ENCODE measurements at regions not wholly inside any gene's neighbourhood (a gene's known extent, or its start where the extent isn't known, plus 50 kb on each side); places are given as distances from the start of the nearest gene placed in this dataset.

- no peaks in the 10 kb centered on the region for H4K20me1 ChIP-seq (replicated peaks; ENCODE audit: insufficient read depth)
- H3K4me3 Mint-ChIP-seq, result no peak overlapping the region
- H3K4me3 ChIP-seq, result no peak overlapping the region
- peaks cover 6% of the 10 kb centered on the region; the same call in 2 of the 3 replicates for H3K4me1 Mint-ChIP-seq
- no peak overlapping the region for H2AFZ ChIP-seq
- H3K4me2 ChIP-seq, result no peak overlapping the region
- H3K27me3 Mint-ChIP-seq (ENCODE audit: insufficient read depth, low read depth, poor library complexity), result no peaks in the 10 kb centered on the region
- no peak for DNase-seq (ENCODE audit: low spot score)
- no peak for ATAC-seq
- no peaks in the 10 kb centered on the region for H3K4me1 ChIP-seq (ENCODE audit: insufficient read depth)
- no peaks in the 10 kb centered on the region for H3K36me3 ChIP-seq (ENCODE audit: insufficient read depth)
- H3K27me3 ChIP-seq (ENCODE audit: insufficient read depth), result no peaks in the 10 kb centered on the region
- H3F3A ChIP-seq (replicated peaks; ENCODE audit: low read depth), result no peaks in the 10 kb centered on the region
- TF ChIP-seq, protein P1, sequence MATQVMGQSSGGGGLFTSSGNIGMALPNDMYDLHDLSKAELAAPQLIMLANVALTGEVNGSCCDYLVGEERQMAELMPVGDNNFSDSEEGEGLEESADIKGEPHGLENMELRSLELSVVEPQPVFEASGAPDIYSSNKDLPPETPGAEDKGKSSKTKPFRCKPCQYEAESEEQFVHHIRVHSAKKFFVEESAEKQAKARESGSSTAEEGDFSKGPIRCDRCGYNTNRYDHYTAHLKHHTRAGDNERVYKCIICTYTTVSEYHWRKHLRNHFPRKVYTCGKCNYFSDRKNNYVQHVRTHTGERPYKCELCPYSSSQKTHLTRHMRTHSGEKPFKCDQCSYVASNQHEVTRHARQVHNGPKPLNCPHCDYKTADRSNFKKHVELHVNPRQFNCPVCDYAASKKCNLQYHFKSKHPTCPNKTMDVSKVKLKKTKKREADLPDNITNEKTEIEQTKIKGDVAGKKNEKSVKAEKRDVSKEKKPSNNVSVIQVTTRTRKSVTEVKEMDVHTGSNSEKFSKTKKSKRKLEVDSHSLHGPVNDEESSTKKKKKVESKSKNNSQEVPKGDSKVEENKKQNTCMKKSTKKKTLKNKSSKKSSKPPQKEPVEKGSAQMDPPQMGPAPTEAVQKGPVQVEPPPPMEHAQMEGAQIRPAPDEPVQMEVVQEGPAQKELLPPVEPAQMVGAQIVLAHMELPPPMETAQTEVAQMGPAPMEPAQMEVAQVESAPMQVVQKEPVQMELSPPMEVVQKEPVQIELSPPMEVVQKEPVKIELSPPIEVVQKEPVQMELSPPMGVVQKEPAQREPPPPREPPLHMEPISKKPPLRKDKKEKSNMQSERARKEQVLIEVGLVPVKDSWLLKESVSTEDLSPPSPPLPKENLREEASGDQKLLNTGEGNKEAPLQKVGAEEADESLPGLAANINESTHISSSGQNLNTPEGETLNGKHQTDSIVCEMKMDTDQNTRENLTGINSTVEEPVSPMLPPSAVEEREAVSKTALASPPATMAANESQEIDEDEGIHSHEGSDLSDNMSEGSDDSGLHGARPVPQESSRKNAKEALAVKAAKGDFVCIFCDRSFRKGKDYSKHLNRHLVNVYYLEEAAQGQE (IDR thresholded peaks at IDR 0.05; ENCODE audit: unreplicated experiment), result no peak
- TF ChIP-seq JUNB (IDR thresholded peaks at IDR 0.05; ENCODE audit: unreplicated experiment), result no peak
- TF ChIP-seq CREB1 (CRISPR knock-in tag; IDR thresholded peaks at IDR 0.05; ENCODE audit: low read depth), result no peak
- TF ChIP-seq, protein P2, sequence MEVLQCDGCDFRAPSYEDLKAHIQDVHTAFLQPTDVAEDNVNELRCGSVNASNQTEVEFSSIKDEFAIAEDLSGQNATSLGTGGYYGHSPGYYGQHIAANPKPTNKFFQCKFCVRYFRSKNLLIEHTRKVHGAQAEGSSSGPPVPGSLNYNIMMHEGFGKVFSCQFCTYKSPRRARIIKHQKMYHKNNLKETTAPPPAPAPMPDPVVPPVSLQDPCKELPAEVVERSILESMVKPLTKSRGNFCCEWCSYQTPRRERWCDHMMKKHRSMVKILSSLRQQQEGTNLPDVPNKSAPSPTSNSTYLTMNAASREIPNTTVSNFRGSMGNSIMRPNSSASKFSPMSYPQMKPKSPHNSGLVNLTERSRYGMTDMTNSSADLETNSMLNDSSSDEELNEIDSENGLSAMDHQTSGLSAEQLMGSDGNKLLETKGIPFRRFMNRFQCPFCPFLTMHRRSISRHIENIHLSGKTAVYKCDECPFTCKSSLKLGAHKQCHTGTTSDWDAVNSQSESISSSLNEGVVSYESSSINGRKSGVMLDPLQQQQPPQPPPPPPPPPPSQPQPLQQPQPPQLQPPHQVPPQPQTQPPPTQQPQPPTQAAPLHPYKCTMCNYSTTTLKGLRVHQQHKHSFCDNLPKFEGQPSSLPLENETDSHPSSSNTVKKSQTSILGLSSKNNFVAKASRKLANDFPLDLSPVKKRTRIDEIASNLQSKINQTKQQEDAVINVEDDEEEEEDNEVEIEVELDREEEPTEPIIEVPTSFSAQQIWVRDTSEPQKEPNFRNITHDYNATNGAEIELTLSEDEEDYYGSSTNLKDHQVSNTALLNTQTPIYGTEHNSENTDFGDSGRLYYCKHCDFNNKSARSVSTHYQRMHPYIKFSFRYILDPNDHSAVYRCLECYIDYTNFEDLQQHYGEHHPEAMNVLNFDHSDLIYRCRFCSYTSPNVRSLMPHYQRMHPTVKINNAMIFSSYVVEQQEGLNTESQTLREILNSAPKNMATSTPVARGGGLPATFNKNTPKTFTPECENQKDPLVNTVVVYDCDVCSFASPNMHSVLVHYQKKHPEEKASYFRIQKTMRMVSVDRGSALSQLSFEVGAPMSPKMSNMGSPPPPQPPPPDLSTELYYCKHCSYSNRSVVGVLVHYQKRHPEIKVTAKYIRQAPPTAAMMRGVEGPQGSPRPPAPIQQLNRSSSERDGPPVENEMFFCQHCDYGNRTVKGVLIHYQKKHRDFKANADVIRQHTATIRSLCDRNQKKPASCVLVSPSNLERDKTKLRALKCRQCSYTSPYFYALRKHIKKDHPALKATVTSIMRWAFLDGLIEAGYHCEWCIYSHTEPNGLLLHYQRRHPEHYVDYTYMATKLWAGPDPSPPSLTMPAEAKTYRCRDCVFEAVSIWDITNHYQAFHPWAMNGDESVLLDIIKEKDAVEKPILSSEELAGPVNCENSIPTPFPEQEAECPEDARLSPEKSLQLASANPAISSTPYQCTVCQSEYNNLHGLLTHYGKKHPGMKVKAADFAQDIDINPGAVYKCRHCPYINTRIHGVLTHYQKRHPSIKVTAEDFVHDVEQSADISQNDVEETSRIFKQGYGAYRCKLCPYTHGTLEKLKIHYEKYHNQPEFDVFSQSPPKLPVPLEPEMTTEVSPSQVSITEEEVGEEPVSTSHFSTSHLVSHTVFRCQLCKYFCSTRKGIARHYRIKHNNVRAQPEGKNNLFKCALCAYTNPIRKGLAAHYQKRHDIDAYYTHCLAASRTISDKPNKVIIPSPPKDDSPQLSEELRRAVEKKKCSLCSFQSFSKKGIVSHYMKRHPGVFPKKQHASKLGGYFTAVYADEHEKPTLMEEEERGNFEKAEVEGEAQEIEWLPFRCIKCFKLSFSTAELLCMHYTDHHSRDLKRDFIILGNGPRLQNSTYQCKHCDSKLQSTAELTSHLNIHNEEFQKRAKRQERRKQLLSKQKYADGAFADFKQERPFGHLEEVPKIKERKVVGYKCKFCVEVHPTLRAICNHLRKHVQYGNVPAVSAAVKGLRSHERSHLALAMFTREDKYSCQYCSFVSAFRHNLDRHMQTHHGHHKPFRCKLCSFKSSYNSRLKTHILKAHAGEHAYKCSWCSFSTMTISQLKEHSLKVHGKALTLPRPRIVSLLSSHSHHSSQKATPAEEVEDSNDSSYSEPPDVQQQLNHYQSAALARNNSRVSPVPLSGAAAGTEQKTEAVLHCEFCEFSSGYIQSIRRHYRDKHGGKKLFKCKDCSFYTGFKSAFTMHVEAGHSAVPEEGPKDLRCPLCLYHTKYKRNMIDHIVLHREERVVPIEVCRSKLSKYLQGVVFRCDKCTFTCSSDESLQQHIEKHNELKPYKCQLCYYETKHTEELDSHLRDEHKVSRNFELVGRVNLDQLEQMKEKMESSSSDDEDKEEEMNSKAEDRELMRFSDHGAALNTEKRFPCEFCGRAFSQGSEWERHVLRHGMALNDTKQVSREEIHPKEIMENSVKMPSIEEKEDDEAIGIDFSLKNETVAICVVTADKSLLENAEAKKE (CRISPR knock-in tag; IDR thresholded peaks at IDR 0.05), result no peak
- TF ChIP-seq POLR2AphosphoS5 (IDR thresholded peaks at IDR 0.05; ENCODE audit: low read depth), result no peak
- TF ChIP-seq, protein P3, sequence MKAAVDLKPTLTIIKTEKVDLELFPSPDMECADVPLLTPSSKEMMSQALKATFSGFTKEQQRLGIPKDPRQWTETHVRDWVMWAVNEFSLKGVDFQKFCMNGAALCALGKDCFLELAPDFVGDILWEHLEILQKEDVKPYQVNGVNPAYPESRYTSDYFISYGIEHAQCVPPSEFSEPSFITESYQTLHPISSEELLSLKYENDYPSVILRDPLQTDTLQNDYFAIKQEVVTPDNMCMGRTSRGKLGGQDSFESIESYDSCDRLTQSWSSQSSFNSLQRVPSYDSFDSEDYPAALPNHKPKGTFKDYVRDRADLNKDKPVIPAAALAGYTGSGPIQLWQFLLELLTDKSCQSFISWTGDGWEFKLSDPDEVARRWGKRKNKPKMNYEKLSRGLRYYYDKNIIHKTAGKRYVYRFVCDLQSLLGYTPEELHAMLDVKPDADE (IDR thresholded peaks at IDR 0.05), result no peak
- no peak for TF ChIP-seq NANOG (IDR thresholded peaks at IDR 0.05; ENCODE audit: borderline replicate concordance)
- no peak for TF ChIP-seq CTCF (conservative IDR thresholded peaks at IDR 0.05; ENCODE audit: low read depth in 2 of 2)
- no peak for TF ChIP-seq ZNF331 (CRISPR knock-in tag; IDR thresholded peaks at IDR 0.05; ENCODE audit: low read depth)
- TF ChIP-seq ZNF114 (CRISPR knock-in tag; IDR thresholded peaks at IDR 0.05), result no peak
- no peak for TF ChIP-seq EZH2 (IDR thresholded peaks at IDR 0.05; ENCODE audit: low read depth, unreplicated experiment)
- TF ChIP-seq STAT1 (IDR thresholded peaks at IDR 0.05; ENCODE audit: unreplicated experiment), result no peak
- no peak for TF ChIP-seq EZH2phosphoT487 (IDR thresholded peaks at IDR 0.05; ENCODE audit: unreplicated experiment)
- no peaks in the 10 kb centered on the region for H3K9me2 ChIP-seq (ENCODE audit: insufficient read depth)
- H3K27ac ChIP-seq (ENCODE audit: low read depth), result no peak overlapping the region
- H3K36me3 Mint-ChIP-seq (ENCODE audit: low read depth), result no peaks in the 10 kb centered on the region
- H3K79me2 ChIP-seq (replicated peaks; ENCODE audit: insufficient read depth), result no peaks in the 10 kb centered on the region
- H3K27ac Mint-ChIP-seq, result no peak overlapping the region
- H3K9me3 Mint-ChIP-seq, result no peaks in the 10 kb centered on the region
Measured at GRCh38 chr5:100693481-100693880, 158.3 kb downstream of the FAM174A start.

Data from GM23338 (cell line).